Endothelial cell of umbilical vein (primary cell): ENCODE measurements at regions not wholly inside any gene's neighbourhood (a gene's known extent, or its start where the extent isn't known, plus 50 kb on each side); places are given as distances from the start of the nearest gene placed in this dataset.

ENCODE experiments used
- EZH2 ChIP-seq: IDR thresholded peaks from 2 replicates; pipeline ENCODE4 v1.6.1; 2012; ENCODE audit warnings: borderline replicate concordance, low read depth, mild to moderate bottlenecking, moderate library complexity, low read length, inconsistent platforms; ENCODE audit not compliant: severe bottlenecking
- GATA2 ChIP-seq: IDR thresholded peaks from 2 replicates; pipeline ENCODE4 v1.7.0; 2011; ENCODE audit warnings: low read depth, mild to moderate bottlenecking, moderate library complexity, mixed read lengths, low read length; ENCODE audit not compliant: insufficient read length, insufficient read depth
- JUN ChIP-seq: IDR thresholded peaks from 2 replicates; pipeline ENCODE4 v1.6.1; 2011; ENCODE audit warnings: borderline replicate concordance, low read depth; ENCODE audit not compliant: insufficient read length, insufficient read depth
- MAX ChIP-seq: IDR thresholded peaks from 2 replicates; pipeline ENCODE4 v1.6.1; 2011; ENCODE audit not compliant: insufficient read depth, insufficient read length
- MYC ChIP-seq: IDR thresholded peaks from one replicate; pipeline ENCODE4 v1.6.1; 2011; ENCODE audit warnings: mild to moderate bottlenecking, low read depth, low read length
- POLR2A ChIP-seq: IDR thresholded peaks from 2 replicates; pipeline ENCODE4 v1.6.1; 2012; ENCODE audit warnings: low read depth, mild to moderate bottlenecking, control low read depth, low read length
- POLR2AphosphoS5 ChIP-seq: IDR thresholded peaks from 2 replicates; pipeline ENCODE4 v1.6.1; 2012; ENCODE audit warnings: low read depth, mild to moderate bottlenecking, control low read depth, low read length, moderate library complexity; ENCODE audit not compliant: insufficient read depth
- TF ChIP-seq, protein P1 (sequence below), 2 donors: IDR thresholded peaks; 1 replicate in 1 of 2; 2 replicates in 1 of 2; pipeline ENCODE4 v1.5.1; 2011; ENCODE audit warnings: low read length in 2 of 2, mild to moderate bottlenecking in 2 of 2, moderate library complexity in 2 of 2, control low read depth in 1 of 2, inconsistent platforms in 1 of 2, low read depth in 1 of 2; ENCODE audit not compliant: insufficient read depth in 1 of 2; ENCODE audit errors: extremely low read depth in 1 of 2

DNA sequence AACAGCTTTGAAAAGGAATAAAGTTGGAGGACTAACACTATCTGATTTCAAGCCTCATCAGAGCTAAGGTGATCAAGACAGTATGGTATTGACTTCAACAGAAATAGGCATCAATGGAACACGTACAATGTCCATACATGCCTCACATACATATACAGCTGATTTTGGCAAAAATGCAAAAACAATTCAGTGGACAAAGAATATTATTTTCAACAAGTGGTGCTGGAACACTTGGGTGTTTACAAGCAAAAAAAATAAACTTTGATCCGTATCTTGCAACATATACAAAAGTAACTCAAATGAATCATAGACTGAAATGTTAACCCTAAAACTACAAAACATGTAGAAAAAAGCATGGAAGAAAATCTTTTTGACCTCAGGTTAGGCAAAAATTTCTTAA is 141.9 kb upstream of the ZC3H11B start:
- TF ChIP-seq GATA2 (no peak), POLR2AphosphoS5 (no peak), POLR2A (no peak), EZH2 (no peak), MAX (no peak), MYC (no peak), JUN (no peak)
- TF ChIP-seq, protein P1, sequence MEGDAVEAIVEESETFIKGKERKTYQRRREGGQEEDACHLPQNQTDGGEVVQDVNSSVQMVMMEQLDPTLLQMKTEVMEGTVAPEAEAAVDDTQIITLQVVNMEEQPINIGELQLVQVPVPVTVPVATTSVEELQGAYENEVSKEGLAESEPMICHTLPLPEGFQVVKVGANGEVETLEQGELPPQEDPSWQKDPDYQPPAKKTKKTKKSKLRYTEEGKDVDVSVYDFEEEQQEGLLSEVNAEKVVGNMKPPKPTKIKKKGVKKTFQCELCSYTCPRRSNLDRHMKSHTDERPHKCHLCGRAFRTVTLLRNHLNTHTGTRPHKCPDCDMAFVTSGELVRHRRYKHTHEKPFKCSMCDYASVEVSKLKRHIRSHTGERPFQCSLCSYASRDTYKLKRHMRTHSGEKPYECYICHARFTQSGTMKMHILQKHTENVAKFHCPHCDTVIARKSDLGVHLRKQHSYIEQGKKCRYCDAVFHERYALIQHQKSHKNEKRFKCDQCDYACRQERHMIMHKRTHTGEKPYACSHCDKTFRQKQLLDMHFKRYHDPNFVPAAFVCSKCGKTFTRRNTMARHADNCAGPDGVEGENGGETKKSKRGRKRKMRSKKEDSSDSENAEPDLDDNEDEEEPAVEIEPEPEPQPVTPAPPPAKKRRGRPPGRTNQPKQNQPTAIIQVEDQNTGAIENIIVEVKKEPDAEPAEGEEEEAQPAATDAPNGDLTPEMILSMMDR (IDR thresholded peaks at IDR 0.05; ENCODE audit: extremely low read depth in 1 of 2, insufficient read depth in 1 of 2, low read depth in 1 of 2, low read length in 2 of 2): no peak
